Pancreas (tissue), 10 donors: ENCODE measurements at regions not wholly inside any gene's neighbourhood (a gene's known extent, or its start where the extent isn't known, plus 50 kb on each side); places are given as distances from the start of the nearest gene placed in this dataset.

ENCODE experiments used
- ATAC-seq, 4 donors: fragments of 200-7000 bp; cut with Tn5 transposase; one replicate each; pipeline versions ENCODE4 v1.8.0 to v1.9.1; 2020; ENCODE audit warnings: mild to moderate bottlenecking in 4 of 4, moderate library complexity in 4 of 4
- DNase-seq, 6 donors: peaks; one replicate each; pipeline ENCODE4 v3.0.0-alpha.2; 2020
- FAIRE-seq: peaks from 2 replicates; lab custom pipeline; 2012; peaks lifted over from hg19 to GRCh38; lab: Jason Lieb, UNC
- H3K27ac ChIP-seq, 4 donors: fragments of 200-600 bp; sonication (generic); 1 replicate in 3 of 4; 2 replicates in 1 of 4; pipeline versions ENCODE4 v1.5.0 to v1.8.0; 2020
- H3K27me3 ChIP-seq, 4 donors: fragments of 200-600 bp; one replicate each; pipeline ENCODE4 v1.8.0; 2021
- H3K36me3 ChIP-seq, 3 donors: fragments of 200-600 bp; sonication (generic) in 1 of 3; one replicate each; pipeline versions ENCODE4 v1.5.0 to v1.8.0; 2020 to 2021
- H3K4me1 ChIP-seq, 3 donors: fragments of 200-600 bp; one replicate each; pipeline ENCODE4 v1.8.0; 2021
- H3K4me3 ChIP-seq, 4 donors: fragments of 200-600 bp; sonication (generic) in 2 of 4; one replicate each; pipeline versions ENCODE4 v1.5.0 to v1.8.0; 2020 to 2021
- H3K9me3 ChIP-seq, 4 donors: fragments of 200-600 bp; one replicate each; pipeline ENCODE4 v1.8.0; 2021
- CTCF ChIP-seq, 4 donors: fragments of 200-600 bp; sonication (generic) in 3 of 4; IDR thresholded peaks; one replicate each; pipeline versions ENCODE4 v1.5.0 to v1.8.0; 2021; ENCODE audit warnings: antibody characterized with exemption in 4 of 4
- WGBS, 2 donors: extraction: QIAGEN DNeasy Blood & Tissue Kit; methylation state at CpG; one replicate each; pipeline ENCODE4 v1.1.7; 2013; 5-methylcytosine and 5-hydroxymethylcytosine counted together
- intact Hi-C, 3 donors: fragments of 100-400 bp; cut with DNase I; formaldehyde crosslinking; loops; one replicate each; pipeline versions ENCODE4 v1.11.1 to v1.14.2; 2022
- donor health status: healthy with polysubstance abuse.
- donor health status: DM: no; HTN: no; CAD: no; lungs with moderate emphysema.
- donor health status: DM: no; HTN: no; CAD: no.
- donor health status: control.
- donor health status: control.
- donor health status: Bipolar disorder and iron deficiency.
- donor health status: DM: yes; HTN: yes; CAD: no.
- donor health status: DM: no; HTN: no; CAD: no.
- donor health status: DM: no; HTN: no; CAD: no.
- donor health status: DM: yes; HTN: yes; CAD: no.

- no peak for TF ChIP-seq CTCF (IDR thresholded peaks at IDR 0.05)
Measured at GRCh38 chr3:3631114-3631513, 168.1 kb upstream of the LRRN1 start.

GRCh38 chr3:3629911-3630310 lies 169.3 kb upstream of the LRRN1 start:
- TF ChIP-seq CTCF (IDR thresholded peaks at IDR 0.05), result no peak
- ATAC-seq (no peak), DNase-seq (no peak), FAIRE-seq (no peak)
- Histone ChIP-seq H3K4me1 (no peaks in the 10 kb centered on the region), H3K9me3 (no peaks in the 10 kb centered on the region), H3K27ac (no peak overlapping the region), H3K27me3 (no peaks in the 10 kb centered on the region), H3K4me3 (no peak overlapping the region), H3K36me3 (no peaks in the 10 kb centered on the region)
- intact Hi-C loops, result no loop called here

More at GRCh38 chr3:3631114-3631513, 168.1 kb upstream of the LRRN1 start:
- 76 to 87% methylated on average over 4 of the region's 4 CpGs for WGBS, 2 donors
- no peak for ATAC-seq
- H3K36me3 ChIP-seq, result no peaks in the 10 kb centered on the region
- no peak overlapping the region for H3K27ac ChIP-seq
- FAIRE-seq, result no peak
- intact Hi-C loops, result no loop called here
- no peak for DNase-seq
- no peaks in the 10 kb centered on the region for H3K27me3 ChIP-seq
- H3K9me3 ChIP-seq, result no peaks in the 10 kb centered on the region
- H3K4me1 ChIP-seq, result no peaks in the 10 kb centered on the region
- no peak overlapping the region for H3K4me3 ChIP-seq

- no peak for DNase-seq
- no peak overlapping the region for H3K27ac ChIP-seq
- no peaks in the 10 kb centered on the region for H3K4me1 ChIP-seq
- no peaks in the 10 kb centered on the region for H3K9me3 ChIP-seq
- H3K27me3 ChIP-seq, result no peaks in the 10 kb centered on the region
- no peaks in the 10 kb centered on the region for H3K36me3 ChIP-seq
- TF ChIP-seq CTCF (IDR thresholded peaks at IDR 0.05), result no peak
- WGBS, 2 donors, result 47 to 56% methylated on average over 3 of the region's 3 CpGs
- no peak for FAIRE-seq
- intact Hi-C loops, result no loop called here
- no peak overlapping the region for H3K4me3 ChIP-seq
- no peak for ATAC-seq
Measured at GRCh38 chr3:3628676-3629328, 170.4 kb upstream of the LRRN1 start.

GRCh38 chr3:3627114-3627513 lies 172.1 kb upstream of the LRRN1 start:
- Histone ChIP-seq H3K9me3 (no peaks in the 10 kb centered on the region), H3K27me3 (no peaks in the 10 kb centered on the region), H3K27ac (no peak overlapping the region), H3K4me1 (no peaks in the 10 kb centered on the region), H3K4me3 (no peak overlapping the region), H3K36me3 (no peaks in the 10 kb centered on the region)
- no peak for DNase-seq
- intact Hi-C loops, result no loop called here
- ATAC-seq, result no peak
- no peak for FAIRE-seq
- WGBS, 2 donors, result 77 to 88% methylated on average over 3 of the region's 3 CpGs
- TF ChIP-seq CTCF (IDR thresholded peaks at IDR 0.05), result no peak

- DNase-seq, result no peak
- no peak for FAIRE-seq
- no peak for ATAC-seq
- Histone ChIP-seq H3K4me1 (no peaks in the 10 kb centered on the region), H3K27me3 (no peaks in the 10 kb centered on the region), H3K9me3 (no peaks in the 10 kb centered on the region), H3K36me3 (no peaks in the 10 kb centered on the region), H3K27ac (no peak overlapping the region), H3K4me3 (no peak overlapping the region)
- intact Hi-C loops, result no loop called here
- 65 to 77% methylated on average over 4 of the region's 4 CpGs for WGBS, 2 donors
- TF ChIP-seq CTCF (IDR thresholded peaks at IDR 0.05), result no peak
Measured at GRCh38 chr3:3625544-3626271, 173.5 kb upstream of the LRRN1 start.
